ENCODE measurements at regions not wholly inside any gene's neighbourhood (a gene's known extent, or its start where the extent isn't known, plus 50 kb on each side); places are given as distances from the start of the nearest gene placed in this dataset.

DNA sequence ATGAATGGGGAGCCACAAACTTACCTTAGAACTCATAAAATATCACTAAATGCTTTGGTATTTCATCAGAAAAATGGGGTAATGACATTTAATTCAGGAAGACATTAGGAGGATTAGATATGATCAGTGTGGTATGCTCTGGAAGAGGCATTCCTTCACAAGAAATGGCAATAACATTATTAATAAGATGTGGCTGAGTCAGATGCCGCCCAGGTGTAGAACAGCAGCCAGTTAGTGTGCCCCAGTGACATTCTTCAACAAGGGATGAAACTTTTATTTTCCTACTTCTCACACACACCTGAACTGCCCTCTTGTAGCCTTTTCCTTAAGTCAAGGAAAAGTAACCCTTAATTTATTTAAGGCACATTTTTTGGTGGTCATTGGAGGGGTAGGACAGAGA lies 69.2 kb upstream of the DYNAP start:
- Histone ChIP-seq H3K4me1 (no peaks in the 10 kb centered on the region), H3K27me3 (no peaks in the 10 kb centered on the region), H3K36me3 (no peaks in the 10 kb centered on the region), H3K9me3 (no peaks in the 10 kb centered on the region), H3K4me3 (no peak overlapping the region), H3K27ac (no peak overlapping the region)
- TF ChIP-seq, protein P1, sequence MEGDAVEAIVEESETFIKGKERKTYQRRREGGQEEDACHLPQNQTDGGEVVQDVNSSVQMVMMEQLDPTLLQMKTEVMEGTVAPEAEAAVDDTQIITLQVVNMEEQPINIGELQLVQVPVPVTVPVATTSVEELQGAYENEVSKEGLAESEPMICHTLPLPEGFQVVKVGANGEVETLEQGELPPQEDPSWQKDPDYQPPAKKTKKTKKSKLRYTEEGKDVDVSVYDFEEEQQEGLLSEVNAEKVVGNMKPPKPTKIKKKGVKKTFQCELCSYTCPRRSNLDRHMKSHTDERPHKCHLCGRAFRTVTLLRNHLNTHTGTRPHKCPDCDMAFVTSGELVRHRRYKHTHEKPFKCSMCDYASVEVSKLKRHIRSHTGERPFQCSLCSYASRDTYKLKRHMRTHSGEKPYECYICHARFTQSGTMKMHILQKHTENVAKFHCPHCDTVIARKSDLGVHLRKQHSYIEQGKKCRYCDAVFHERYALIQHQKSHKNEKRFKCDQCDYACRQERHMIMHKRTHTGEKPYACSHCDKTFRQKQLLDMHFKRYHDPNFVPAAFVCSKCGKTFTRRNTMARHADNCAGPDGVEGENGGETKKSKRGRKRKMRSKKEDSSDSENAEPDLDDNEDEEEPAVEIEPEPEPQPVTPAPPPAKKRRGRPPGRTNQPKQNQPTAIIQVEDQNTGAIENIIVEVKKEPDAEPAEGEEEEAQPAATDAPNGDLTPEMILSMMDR (IDR thresholded peaks at IDR 0.05): no peak
- no peak for TF ChIP-seq POLR2A (IDR thresholded peaks at IDR 0.05)
- DNase-seq: no peak

DNA sequence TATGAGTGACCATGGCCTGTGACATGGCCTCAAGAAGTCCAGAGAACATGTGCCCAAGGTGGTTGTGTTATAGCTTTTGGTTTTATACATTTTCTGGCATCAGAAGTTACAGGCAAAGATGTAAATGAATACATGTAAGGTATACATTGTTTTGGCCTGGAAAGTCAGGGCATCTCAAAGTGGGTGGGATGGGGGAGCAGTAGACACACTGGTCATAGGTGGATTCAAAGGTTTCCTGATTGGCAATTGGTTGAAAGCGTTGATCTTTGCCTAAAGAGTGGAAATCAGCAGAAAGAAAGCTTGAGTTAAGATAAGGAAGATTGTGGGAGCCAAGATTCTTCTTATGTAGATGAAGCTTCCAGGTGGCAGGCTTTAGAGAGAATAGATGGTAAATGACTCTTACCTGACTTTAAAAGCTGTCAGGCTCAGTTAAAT lies 62.1 kb upstream of the DYNAP start:
- Histone ChIP-seq H3K9me3 (no peaks in the 10 kb centered on the region), H3K4me3 (no peak overlapping the region), H3K36me3 (no peaks in the 10 kb centered on the region), H3K27ac (no peak overlapping the region), H3K27me3 (no peaks in the 10 kb centered on the region), H3K4me1 (no peaks in the 10 kb centered on the region)
- DNase-seq: no peak
- TF ChIP-seq, protein P1 (IDR thresholded peaks at IDR 0.05): no peak
- no peak for TF ChIP-seq POLR2A (IDR thresholded peaks at IDR 0.05)

DNA sequence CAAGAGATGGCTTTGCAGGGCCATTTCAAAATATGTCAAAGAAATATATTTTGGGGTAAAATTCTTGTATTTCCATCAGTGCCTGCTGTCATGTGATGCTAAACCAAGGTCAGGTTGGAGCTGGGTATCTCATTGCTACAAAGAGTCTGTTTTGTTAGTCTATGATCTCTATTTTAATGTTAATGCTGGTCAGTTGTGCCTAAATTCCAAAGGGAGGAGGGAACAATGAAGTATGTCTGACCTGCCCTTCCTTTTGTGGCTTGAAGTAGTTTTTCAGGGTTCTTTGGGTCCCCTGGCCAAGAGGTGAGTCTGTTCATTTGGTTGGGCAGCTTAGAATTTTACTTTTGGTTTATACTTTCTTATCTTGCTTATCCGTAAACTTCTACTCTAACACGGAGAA lies 61.6 kb upstream of the DYNAP start:
- TF ChIP-seq, protein P1 (IDR thresholded peaks at IDR 0.05): no peak
- no peak for TF ChIP-seq POLR2A (IDR thresholded peaks at IDR 0.05)
- no peaks in the 10 kb centered on the region for H3K9me3 ChIP-seq
- H3K27ac ChIP-seq: no peak overlapping the region
- H3K27me3 ChIP-seq: no peaks in the 10 kb centered on the region
- no peaks in the 10 kb centered on the region for H3K4me1 ChIP-seq
- no peaks in the 10 kb centered on the region for H3K36me3 ChIP-seq
- no peak overlapping the region for H3K4me3 ChIP-seq
- DNase-seq: no peak

DNA sequence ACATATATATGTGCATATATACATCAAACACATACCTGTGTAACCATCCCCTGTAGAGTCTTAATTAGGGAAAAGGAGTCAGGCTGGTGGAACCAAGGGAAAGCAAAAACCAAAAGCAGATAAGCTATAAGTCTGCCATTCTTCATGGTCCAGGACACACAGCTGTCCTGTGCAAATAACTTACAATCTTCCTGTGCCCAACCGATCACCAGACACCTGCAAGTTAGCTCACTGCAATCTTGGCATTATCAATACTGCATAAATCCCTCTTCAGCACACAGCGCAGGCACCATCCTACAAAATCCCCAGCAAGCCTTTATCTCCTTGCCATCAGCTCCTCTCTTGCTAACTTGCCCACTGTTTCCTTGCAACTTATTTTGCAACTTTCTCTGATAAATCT lies 60.8 kb upstream of the DYNAP start:
- no peaks in the 10 kb centered on the region for H3K9me3 ChIP-seq
- H3K4me3 ChIP-seq: no peak overlapping the region
- H3K27ac ChIP-seq: no peak overlapping the region
- no peaks in the 10 kb centered on the region for H3K36me3 ChIP-seq
- no peak for DNase-seq
- H3K4me1 ChIP-seq: no peaks in the 10 kb centered on the region
- H3K27me3 ChIP-seq: no peaks in the 10 kb centered on the region
- TF ChIP-seq, protein P1 (IDR thresholded peaks at IDR 0.05): no peak
- no peak for TF ChIP-seq POLR2A (IDR thresholded peaks at IDR 0.05)

DNA sequence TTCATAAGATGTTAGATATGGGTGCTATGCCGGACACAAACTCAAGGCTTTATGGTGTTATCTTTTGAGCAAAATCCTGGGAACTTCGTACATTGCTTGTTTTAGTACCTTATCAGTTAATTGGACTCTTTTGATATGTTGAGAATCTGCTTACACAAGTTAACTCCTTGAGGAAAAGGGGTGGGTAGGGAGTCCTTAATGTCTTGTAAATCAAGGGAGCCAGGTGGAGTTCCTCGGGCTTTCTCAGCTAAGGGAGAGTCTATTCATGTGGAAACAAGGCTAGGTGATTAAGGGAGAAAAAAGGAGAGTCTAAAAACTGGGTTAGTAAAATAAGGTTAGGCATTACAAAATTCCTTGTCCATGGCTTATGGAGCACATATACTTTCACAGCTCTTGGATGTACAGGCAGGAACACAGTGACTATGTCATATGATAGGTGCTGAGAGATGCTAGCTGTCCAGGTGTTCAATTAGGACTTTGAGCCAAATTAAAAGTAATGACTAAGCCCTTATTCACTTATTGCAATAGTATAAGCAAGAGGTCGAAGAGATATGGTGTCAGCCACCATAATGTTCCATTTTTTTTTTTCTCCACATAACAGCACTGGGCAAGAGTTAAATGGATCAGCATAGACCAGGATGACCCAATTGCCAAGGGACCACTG lies 59.5 kb upstream of the DYNAP start:
- no peaks in the 10 kb centered on the region for H3K36me3 ChIP-seq
- no peaks in the 10 kb centered on the region for H3K27me3 ChIP-seq
- DNase-seq: no peak
- TF ChIP-seq, protein P1 (IDR thresholded peaks at IDR 0.05): no peak
- no peak for TF ChIP-seq POLR2A (IDR thresholded peaks at IDR 0.05)
- H3K4me3 ChIP-seq: no peak overlapping the region
- H3K27ac ChIP-seq: no peak overlapping the region
- H3K9me3 ChIP-seq: no peaks in the 10 kb centered on the region
- H3K4me1 ChIP-seq: no peaks in the 10 kb centered on the region

DNA sequence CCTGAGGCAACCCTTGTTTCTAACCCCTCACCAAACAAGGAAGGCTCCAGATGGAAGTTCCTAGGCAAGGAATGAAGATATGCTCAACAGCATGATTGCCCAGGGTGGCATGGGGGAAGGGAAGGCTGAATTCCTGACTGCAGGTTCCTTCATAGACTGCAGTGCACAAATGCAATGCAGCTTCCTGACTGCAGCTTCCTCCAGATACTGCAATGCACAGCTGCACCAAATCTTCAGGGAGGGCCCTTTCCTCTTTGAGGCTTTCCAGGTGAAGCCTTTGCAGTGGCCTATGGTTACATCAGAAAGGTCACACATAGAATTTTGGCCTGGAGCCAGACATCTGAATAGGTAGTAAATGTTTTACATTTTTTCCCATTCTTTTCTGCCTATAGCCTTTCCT lies 58.8 kb upstream of the DYNAP start:
- Histone ChIP-seq H3K36me3 (no peaks in the 10 kb centered on the region), H3K4me3 (no peak overlapping the region), H3K27ac (no peak overlapping the region), H3K4me1 (no peaks in the 10 kb centered on the region), H3K9me3 (no peaks in the 10 kb centered on the region), H3K27me3 (no peaks in the 10 kb centered on the region)
- DNase-seq: no peak
- no peak for TF ChIP-seq POLR2A (IDR thresholded peaks at IDR 0.05)
- TF ChIP-seq, protein P1 (IDR thresholded peaks at IDR 0.05): no peak
